ENCODE measurements at regions not wholly inside any gene's neighbourhood (a gene's known extent, or its start where the extent isn't known, plus 50 kb on each side); places are given as distances from the start of the nearest gene placed in this dataset.

DNA sequence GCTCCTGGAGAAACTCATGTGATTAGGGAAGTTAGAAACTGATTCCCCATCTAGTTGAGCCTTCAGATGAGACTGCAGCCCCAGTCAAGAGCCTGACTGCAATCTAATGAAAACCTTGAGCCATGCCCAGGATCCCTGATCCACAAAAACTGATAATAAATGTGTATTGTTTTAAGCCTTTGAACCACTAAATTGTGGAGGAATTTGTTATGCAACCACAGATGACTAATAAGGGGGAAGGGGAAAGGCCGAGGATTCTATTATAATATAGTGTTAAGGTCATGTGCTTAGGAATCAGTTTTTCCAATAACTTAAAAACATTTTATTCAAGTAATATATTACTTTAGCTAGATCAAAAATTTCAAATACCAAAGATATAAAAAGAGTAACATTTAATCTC lies 52.8 kb upstream of the USP25 start:
- no peak for DNase-seq (ENCODE audit: low read depth)

DNA sequence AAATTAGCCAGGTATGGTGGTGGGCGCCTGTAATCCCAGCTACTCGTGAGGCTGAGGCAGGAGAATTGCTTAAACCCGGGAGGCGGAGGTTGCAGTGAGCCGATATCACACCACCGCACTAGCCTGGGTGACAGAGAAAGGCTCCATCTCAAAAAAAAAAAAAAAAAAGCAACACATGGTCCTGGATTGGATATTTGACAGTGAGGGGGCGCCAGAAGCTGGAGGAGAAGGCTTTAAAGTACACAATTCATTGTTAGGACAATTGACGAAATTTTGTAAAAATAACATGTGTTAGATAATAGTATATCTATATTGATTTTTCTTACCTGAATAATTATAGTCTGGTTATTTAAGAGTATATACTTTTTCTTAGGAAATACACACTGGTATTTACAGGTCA lies 50.2 kb upstream of the USP25 start:
- no peak for DNase-seq (ENCODE audit: low read depth)

Measured in amniotic epithelial cell (primary cell).